ENCODE measurements at regions not wholly inside any gene's neighbourhood (a gene's known extent, or its start where the extent isn't known, plus 50 kb on each side); places are given as distances from the start of the nearest gene placed in this dataset.

- TF ChIP-seq, protein P1, sequence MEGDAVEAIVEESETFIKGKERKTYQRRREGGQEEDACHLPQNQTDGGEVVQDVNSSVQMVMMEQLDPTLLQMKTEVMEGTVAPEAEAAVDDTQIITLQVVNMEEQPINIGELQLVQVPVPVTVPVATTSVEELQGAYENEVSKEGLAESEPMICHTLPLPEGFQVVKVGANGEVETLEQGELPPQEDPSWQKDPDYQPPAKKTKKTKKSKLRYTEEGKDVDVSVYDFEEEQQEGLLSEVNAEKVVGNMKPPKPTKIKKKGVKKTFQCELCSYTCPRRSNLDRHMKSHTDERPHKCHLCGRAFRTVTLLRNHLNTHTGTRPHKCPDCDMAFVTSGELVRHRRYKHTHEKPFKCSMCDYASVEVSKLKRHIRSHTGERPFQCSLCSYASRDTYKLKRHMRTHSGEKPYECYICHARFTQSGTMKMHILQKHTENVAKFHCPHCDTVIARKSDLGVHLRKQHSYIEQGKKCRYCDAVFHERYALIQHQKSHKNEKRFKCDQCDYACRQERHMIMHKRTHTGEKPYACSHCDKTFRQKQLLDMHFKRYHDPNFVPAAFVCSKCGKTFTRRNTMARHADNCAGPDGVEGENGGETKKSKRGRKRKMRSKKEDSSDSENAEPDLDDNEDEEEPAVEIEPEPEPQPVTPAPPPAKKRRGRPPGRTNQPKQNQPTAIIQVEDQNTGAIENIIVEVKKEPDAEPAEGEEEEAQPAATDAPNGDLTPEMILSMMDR (IDR thresholded peaks at IDR 0.05) = no peak
Measured at GRCh38 chr10:56928714-56929113, 567.7 kb upstream of the ZWINT start (continued).

DNA sequence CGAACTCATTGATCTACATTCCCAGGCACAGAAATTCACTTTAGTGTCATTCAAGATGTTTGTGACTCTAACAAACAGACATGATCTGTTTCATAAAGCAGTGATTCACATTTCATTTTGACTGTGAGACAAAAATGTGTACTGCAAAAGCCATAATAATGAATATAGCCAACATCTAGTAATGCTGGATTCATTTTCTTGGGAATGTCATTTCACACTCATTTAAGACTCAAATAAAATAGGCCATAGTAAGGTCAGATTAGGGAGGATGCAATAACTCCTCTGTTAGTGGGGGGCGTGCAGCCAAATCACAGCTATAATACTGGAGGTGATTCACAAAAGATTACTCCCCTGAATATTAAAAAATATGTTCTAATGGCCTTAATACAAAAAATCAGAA, 566.6 kb upstream of the ZWINT start:
- Histone ChIP-seq H3K9me3 (no peaks in the 10 kb centered on the region; the same call in 1 of the 2 replicates), H3K4me3 (ENCODE audit: low read depth in 2 of 2, low read length in 1 of 2) (no peak overlapping the region), H3K27ac (ENCODE audit: low read depth in 2 of 2, low read length in 1 of 2) (no peak overlapping the region), H3K9me2 (no peaks in the 10 kb centered on the region), H3K4me2 (no peak overlapping the region), H3K4me1 (ENCODE audit: control insufficient read depth in 1 of 2, insufficient read depth in 2 of 2, low read depth in 1 of 2, low read length in 1 of 2) (no peaks in the 10 kb centered on the region), H3K36me3 (replicated peaks in 1 of 2; ENCODE audit: control insufficient read depth in 1 of 2, insufficient read depth in 2 of 2, low read length in 1 of 2) (no peaks in the 10 kb centered on the region), H3K27me3 (ENCODE audit: insufficient read depth) (no peaks in the 10 kb centered on the region), H3F3A (replicated peaks; ENCODE audit: insufficient read depth) (no peaks in the 10 kb centered on the region), H3K9ac (no peak overlapping the region), H3K79me2 (ENCODE audit: insufficient read depth) (no peaks in the 10 kb centered on the region), H2AFZ (ENCODE audit: low read depth) (no peak overlapping the region), H4K20me1 (ENCODE audit: insufficient read depth) (no peaks in the 10 kb centered on the region)
- TF ChIP-seq YY1 (IDR thresholded peaks at IDR 0.05; ENCODE audit: low read depth) = no peak
- no peak for TF ChIP-seq IRF3 (IDR thresholded peaks at IDR 0.05; ENCODE audit: low read depth, low read length)
- TF ChIP-seq NFIC (IDR thresholded peaks at IDR 0.05; ENCODE audit: borderline replicate concordance) = no peak
- no peak for TF ChIP-seq GATA2 (CRISPR knock-in tag; IDR thresholded peaks at IDR 0.05)
- no peak for TF ChIP-seq GABPA (IDR thresholded peaks at IDR 0.05; ENCODE audit: low read depth)
- TF ChIP-seq, protein P2, sequence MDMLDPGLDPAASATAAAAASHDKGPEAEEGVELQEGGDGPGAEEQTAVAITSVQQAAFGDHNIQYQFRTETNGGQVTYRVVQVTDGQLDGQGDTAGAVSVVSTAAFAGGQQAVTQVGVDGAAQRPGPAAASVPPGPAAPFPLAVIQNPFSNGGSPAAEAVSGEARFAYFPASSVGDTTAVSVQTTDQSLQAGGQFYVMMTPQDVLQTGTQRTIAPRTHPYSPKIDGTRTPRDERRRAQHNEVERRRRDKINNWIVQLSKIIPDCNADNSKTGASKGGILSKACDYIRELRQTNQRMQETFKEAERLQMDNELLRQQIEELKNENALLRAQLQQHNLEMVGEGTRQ (IDR thresholded peaks at IDR 0.05; ENCODE audit: borderline replicate concordance, low read depth, low read length) = no peak
- no peak for TF ChIP-seq POLR2AphosphoS5 (IDR thresholded peaks at IDR 0.05; ENCODE audit: low read depth, low read length)
- TF ChIP-seq EP300 (IDR thresholded peaks at IDR 0.05; ENCODE audit: borderline replicate concordance in 1 of 2, low read depth in 1 of 2, low read length in 1 of 2) = no peak
- no peak for TF ChIP-seq CHD2 (IDR thresholded peaks at IDR 0.05; ENCODE audit: low read length, partially characterized antibody)
- no peak for TF ChIP-seq NRF1 (IDR thresholded peaks at IDR 0.05; ENCODE audit: low read depth, low read length)
- TF ChIP-seq FOXM1 (IDR thresholded peaks at IDR 0.05; ENCODE audit: low read depth) = no peak
- no peak for TF ChIP-seq MXI1 (IDR thresholded peaks at IDR 0.05; ENCODE audit: low read depth, low read length)
- TF ChIP-seq SMC3 (IDR thresholded peaks at IDR 0.05; ENCODE audit: low read depth, low read length) = no peak
- no peak for TF ChIP-seq TCF12 (IDR thresholded peaks at IDR 0.05)
- no peak for TF ChIP-seq EZH2phosphoT487 (IDR thresholded peaks at IDR 0.05; ENCODE audit: borderline replicate concordance, low read depth)
- TF ChIP-seq RFX5 (IDR thresholded peaks at IDR 0.05; ENCODE audit: low read length) = no peak
- TF ChIP-seq REST (IDR thresholded peaks at IDR 0.05; ENCODE audit: low read depth, low read length) = no peak
- no peak for TF ChIP-seq MEF2A (IDR thresholded peaks at IDR 0.05; ENCODE audit: borderline replicate concordance, low read depth)
- TF ChIP-seq, protein P1 (IDR thresholded peaks at IDR 0.05) = no peak
- CTCF ChIA-PET = no interaction called here
- 10% methylated on average over 2 of the region's 2 CpGs for WGBS (ENCODE audit: low lambda C conversion rate)
- no peak for DNase-seq
- POLR2A ChIA-PET = no interaction called here
